Heart left ventricle (tissue), 16 donors: ENCODE measurements at regions not wholly inside any gene's neighbourhood (a gene's known extent, or its start where the extent isn't known, plus 50 kb on each side); places are given as distances from the start of the nearest gene placed in this dataset.
A peak's percentile ranks its signal among the peaks of the same experiment; 100 is the strongest.
"Not testable (repeated sequence)": the region's sequence is repeated elsewhere in the genome, so short reads cannot be mapped to it uniquely, and the experiment has no call there.

Experiments
- ATAC-seq, 4 donors: fragments of 200-7000 bp; cut with Tn5 transposase; one replicate each; pipeline ENCODE4 v1.9.1; 2020 to 2022; ENCODE audit warnings: moderate library complexity in 4 of 4, mild to moderate bottlenecking in 3 of 4, moderate number of reproducible peaks in 1 of 4
- DNase-seq, 5 donors: peaks; one replicate each; pipeline ENCODE4 v3.0.0-alpha.2; 2020
- H3K27ac ChIP-seq, 12 donors: fragments of 200-600 bp; sonication (generic) in 4 of 12; one replicate each; pipeline versions ENCODE4 v1.5.0 to v1.8.0; 2016 to 2022; ENCODE audit warnings: mild to moderate bottlenecking in 2 of 12
- H3K27me3 ChIP-seq, 9 donors: fragments of 200-600 bp; sonication (generic) in 2 of 9; one replicate each; pipeline versions ENCODE4 v1.5.1 to v1.8.0; 2016 to 2022; ENCODE audit warnings: mild to moderate bottlenecking in 3 of 9
- H3K36me3 ChIP-seq, 9 donors: fragments of 200-600 bp; sonication (generic) in 2 of 9; one replicate each; pipeline versions ENCODE4 v1.5.0 to v1.8.0; 2018 to 2022; ENCODE audit warnings: mild to moderate bottlenecking in 2 of 9
- H3K4me1 ChIP-seq, 12 donors: fragments of 200-600 bp; sonication (generic) in 4 of 12; one replicate each; pipeline versions ENCODE4 v1.5.0 to v1.8.0; 2016 to 2022; ENCODE audit warnings: mild to moderate bottlenecking in 3 of 12
- H3K4me3 ChIP-seq, 12 donors: fragments of 200-600 bp; sonication (generic) in 4 of 12; one replicate each; pipeline versions ENCODE4 v1.5.0 to v1.8.0; 2017 to 2022; ENCODE audit warnings: mild to moderate bottlenecking in 9 of 12, moderate library complexity in 4 of 12
- H3K9me3 ChIP-seq, 12 donors: fragments of 200-600 bp; sonication (generic) in 4 of 12; one replicate each; pipeline versions ENCODE4 v1.5.0 to v1.8.0; 2016 to 2022; ENCODE audit warnings: mild to moderate bottlenecking in 1 of 12
- CTCF ChIP-seq, 12 donors: fragments of 200-600 bp; sonication (generic) in 4 of 12; IDR thresholded peaks; one replicate each; pipeline versions ENCODE4 v1.5.0 to v1.8.0; 2018 to 2022; ENCODE audit warnings: antibody characterized with exemption in 12 of 12, mild to moderate bottlenecking in 5 of 12
- POLR2A ChIP-seq, 2 donors: fragments of 450-650 bp; IDR thresholded peaks; one replicate each; pipeline ENCODE4 v1.6.1; 2017; ENCODE audit warnings: antibody characterized with exemption in 2 of 2, mild to moderate bottlenecking in 2 of 2, moderate library complexity in 2 of 2
- WGBS, 4 donors: extraction: QIAGEN DNeasy Blood & Tissue Kit in 2 of 4; methylation state at CpG; one replicate each; pipeline versions ENCODE4 v1.1.5 to v1.1.7; 2013 to 2018; 5-methylcytosine and 5-hydroxymethylcytosine counted together
- intact Hi-C, 10 donors: fragments of 100-400 bp; cut with DNase I; formaldehyde crosslinking; loops; one replicate each; pipeline versions ENCODE4 v1.11.1 to v1.14.2; 2022
- donor health status: ischemic (EF 13 %, LVEDD 7.1; RV severe dilation, severe dysfunction).
- donor health status: healthy with polysubstance abuse.
- donor health status: DM: no; HTN: yes; CAD: no.
- donor health status: DM: no; HTN: no; CAD: no.
- donor health status: ischemic (EF 25% LVEDD 6.9; RV normal size, moderate dysfunction).
- donor health status: ischemic (EF 25% LVEDD 5.7; RV mildly dilated, moderate dysfunction).
- donor health status: healthy.
- donor health status: DM: yes; HTN: yes; CAD: no.
- donor health status: ischemic (EF 35%, LVEDD 5.7; RV mildly dilated, moderate dysfunction).
- donor health status: nonischemic (EF 11% LVEDD 7.7; RV severe dilation, severe dysfunction).
- donor health status: DM: yes; HTN: yes; CAD: no.
- donor health status: PGD.
- donor health status: ischemic (EF 29% LVEDD 5.4; RV normal size, mild dysfunction).
- donor health status: nonischemic (EF 23%, LVEDD 6.1; RV moderate dilation, normal function).

- 85 to 89% (median 88%) methylated on average over 15 to 29 of the region's 29 CpGs for WGBS, 4 donors
- no peaks in the 10 kb centered on the region for H3K36me3 ChIP-seq
- ATAC-seq (no peak), DNase-seq (peak in 1 of 5 donors; percentile 43)
- intact Hi-C loops: no loop called here
- H3K27ac ChIP-seq: no peak overlapping the region
- H3K4me1 ChIP-seq: no peaks in the 10 kb centered on the region
- TF ChIP-seq POLR2A (IDR thresholded peaks at IDR 0.05): no peak
- TF ChIP-seq CTCF (IDR thresholded peaks at IDR 0.05): no peak
- H3K27me3 ChIP-seq: no peaks in the 10 kb centered on the region
- H3K9me3 ChIP-seq: peaks cover 0 to 17% (median 9%) of the 10 kb centered on the region in 12 donors
- H3K4me3 ChIP-seq: no peak overlapping the region
These were observed 391.4 kb upstream of the NDN start for GRCh38 chr15:24078310-24079029.

- H3K36me3 ChIP-seq, ATAC-seq, H3K27ac ChIP-seq, H3K4me1 ChIP-seq, H3K27me3 ChIP-seq, DNase-seq, H3K4me3 ChIP-seq: not testable (repeated sequence)
- 30 to 45% (median 36%) methylated on average over 1 of the region's 1 CpG for WGBS, 4 donors
- intact Hi-C loops: loop anchor here in 1 of 10 donors (10.0 kb wide), 1 partner anchor 64 kb away; no protein-coding TSS in a partner anchor
- H3K9me3 ChIP-seq: peaks cover 0 to 17% (median 0%) of the 10 kb centered on the region in 12 donors
These were observed 401.8 kb upstream of the NDN start for GRCh38 chr15:24088941-24089340.

- ATAC-seq, DNase-seq, H3K36me3 ChIP-seq, H3K4me1 ChIP-seq, H3K27ac ChIP-seq, H3K4me3 ChIP-seq, H3K27me3 ChIP-seq, intact Hi-C loops, H3K9me3 ChIP-seq: not testable (repeated sequence)
- 14 to 35% (median 21%) methylated on average over 14 to 27 of the region's 30 CpGs for WGBS, 4 donors
These were observed 414.4 kb upstream of the NDN start for GRCh38 chr15:24101503-24101902.

- ATAC-seq, H3K27me3 ChIP-seq, H3K9me3 ChIP-seq, H3K27ac ChIP-seq, H3K4me1 ChIP-seq, H3K36me3 ChIP-seq, DNase-seq, H3K4me3 ChIP-seq, intact Hi-C loops: not testable (repeated sequence)
- WGBS, 4 donors: 58 to 78% (median 72%) methylated on average over 6 of the region's 6 CpGs
These were observed 420.4 kb upstream of the NDN start for GRCh38 chr15:24107524-24107923.

GRCh38 chr15:24107948-24108347 is 420.8 kb upstream of the NDN start:
- intact Hi-C loops, H3K4me3 ChIP-seq, H3K4me1 ChIP-seq, H3K27ac ChIP-seq, H3K9me3 ChIP-seq, H3K27me3 ChIP-seq, DNase-seq, H3K36me3 ChIP-seq, ATAC-seq: not testable (repeated sequence)
- 18 to 36% (median 31%) methylated on average over 3 to 4 of the region's 4 CpGs for WGBS, 4 donors

- H3K4me1 ChIP-seq, H3K9me3 ChIP-seq, H3K4me3 ChIP-seq, DNase-seq, H3K27me3 ChIP-seq, intact Hi-C loops, H3K27ac ChIP-seq, ATAC-seq, H3K36me3 ChIP-seq: not testable (repeated sequence)
- 55 to 64% (median 60%) methylated on average over 3 of the region's 3 CpGs for WGBS, 4 donors
These were observed 421.2 kb upstream of the NDN start for GRCh38 chr15:24108349-24108748.

GRCh38 chr15:24139622-24140021 is 452.5 kb upstream of the NDN start:
- intact Hi-C loops, ATAC-seq, H3K9me3 ChIP-seq, H3K36me3 ChIP-seq, H3K4me1 ChIP-seq, H3K4me3 ChIP-seq, H3K27ac ChIP-seq, H3K27me3 ChIP-seq, DNase-seq: not testable (repeated sequence)
- 70 to 78% (median 73%) methylated on average over 8 of the region's 8 CpGs for WGBS, 4 donors

GRCh38 chr15:24145070-24145469 is 458.0 kb upstream of the NDN start:
- ATAC-seq, H3K9me3 ChIP-seq, H3K4me3 ChIP-seq, H3K27me3 ChIP-seq, H3K36me3 ChIP-seq, DNase-seq, H3K4me1 ChIP-seq, intact Hi-C loops, H3K27ac ChIP-seq: not testable (repeated sequence)
- 78 to 81% (median 79%) methylated on average over 8 of the region's 8 CpGs for WGBS, 4 donors
